HG03432 (cell line): ENCODE measurements at regions not wholly inside any gene's neighbourhood (a gene's known extent, or its start where the extent isn't known, plus 50 kb on each side); places are given as distances from the start of the nearest gene placed in this dataset.

Source experiments
- ATAC-seq: cut with Tn5 transposase; IDR thresholded peaks from one replicate; pipeline ENCODE4 v1.9.1; 2021; ENCODE audit warnings: mild to moderate bottlenecking, moderate library complexity; ENCODE audit not compliant: unreplicated experiment

GRCh38 chr19:30792561-30793505 lies 420.6 kb downstream of the ZNF536 start:
- ATAC-seq = no peak

- no peak for ATAC-seq
These were observed 418.9 kb downstream of the ZNF536 start for GRCh38 chr19:30791088-30791487.

GRCh38 chr19:30790056-30790680 lies 418.0 kb downstream of the ZNF536 start:
- no peak for ATAC-seq

- no peak for ATAC-seq
These were observed 416.1 kb downstream of the ZNF536 start for GRCh38 chr19:30788105-30788765.

- ATAC-seq = no peak
These were observed 413.4 kb downstream of the ZNF536 start for GRCh38 chr19:30785458-30786137.

GRCh38 chr19:30784850-30785457 lies 412.8 kb downstream of the ZNF536 start:
- no peak for ATAC-seq

- no peak for ATAC-seq
These were observed 411.8 kb downstream of the ZNF536 start for GRCh38 chr19:30783936-30784335.

GRCh38 chr19:30783212-30783611 lies 411.0 kb downstream of the ZNF536 start:
- ATAC-seq = no peak

GRCh38 chr19:30781519-30781918 lies 409.3 kb downstream of the ZNF536 start:
- no peak for ATAC-seq

- ATAC-seq = no peak
These were observed 408.9 kb downstream of the ZNF536 start for GRCh38 chr19:30781047-30781446.

- no peak for ATAC-seq
These were observed 408.3 kb downstream of the ZNF536 start for GRCh38 chr19:30780456-30780855.

- no peak for ATAC-seq
These were observed 407.8 kb downstream of the ZNF536 start for GRCh38 chr19:30780032-30780431.

GRCh38 chr19:30778961-30779715 lies 407.0 kb downstream of the ZNF536 start:
- no peak for ATAC-seq

GRCh38 chr19:30778061-30778460 lies 405.9 kb downstream of the ZNF536 start:
- ATAC-seq = no peak

- no peak for ATAC-seq
These were observed 403.8 kb downstream of the ZNF536 start for GRCh38 chr19:30775956-30776355.

GRCh38 chr19:30774252-30774766 lies 402.1 kb downstream of the ZNF536 start:
- no peak for ATAC-seq

GRCh38 chr19:30762651-30763050 lies 390.5 kb downstream of the ZNF536 start:
- ATAC-seq = no peak

- ATAC-seq = no peak
These were observed 387.8 kb downstream of the ZNF536 start for GRCh38 chr19:30760014-30760413.

GRCh38 chr19:30757837-30758617 lies 385.8 kb downstream of the ZNF536 start:
- ATAC-seq = no peak
